Motor neuron (in vitro differentiated cells): ENCODE measurements at regions not wholly inside any gene's neighbourhood (a gene's known extent, or its start where the extent isn't known, plus 50 kb on each side); places are given as distances from the start of the nearest gene placed in this dataset.
"Not testable (repeated sequence)": the region's sequence is repeated elsewhere in the genome, so short reads cannot be mapped to it uniquely, and the experiment has no call there.

Source experiments
- ATAC-seq, 8 experiments: fragments of 200-7000 bp; cut with Tn5 transposase; replicated peaks in 6 of 8; 2 replicates each; pipeline ENCODE4 v1.8.0; 2021; ENCODE audit warnings: mild to moderate bottlenecking in 8 of 8, moderate library complexity in 8 of 8
- H3K27ac ChIP-seq, 2 donors: fragments of 250-450 bp; sonication (Bioruptor Pico); 2 replicates each; pipeline ENCODE4 v1.9.0; 2021; ENCODE audit warnings: antibody characterized with exemption in 2 of 2, mild to moderate bottlenecking in 2 of 2, moderate library complexity in 1 of 2
- H3K4me1 ChIP-seq, 2 donors: fragments of 250-450 bp; sonication (Bioruptor Pico); replicated peaks in 1 of 2; 2 replicates each; pipeline ENCODE4 v1.6.1; 2021; ENCODE audit warnings: antibody characterized with exemption in 2 of 2, mild to moderate bottlenecking in 2 of 2, moderate library complexity in 1 of 2
- H3K4me3 ChIP-seq, 5 donors: fragments of 250-450 bp; sonication (Bioruptor Pico); 2 replicates each; pipeline ENCODE4 v1.9.0; 2021; ENCODE audit warnings: antibody characterized with exemption in 5 of 5, mild to moderate bottlenecking in 5 of 5, moderate library complexity in 4 of 5
- WGBS, 10 experiments: fragments of 450-650 bp; shearing (Covaris generic); methylation state at CpG; one replicate each; pipeline ENCODE4 v1.0.0; 2022; 5-methylcytosine and 5-hydroxymethylcytosine counted together
- in situ Hi-C, 9 experiments: fragments of 400-800 bp; cut with MboI; loops; one replicate each; pipeline ENCODE4 v1.15.0; 2021; ENCODE audit warnings: low sequenced_read_pairs in 9 of 9, low pct_unique_long_range_greater_than_20kb in 2 of 9; ENCODE audit not compliant: unreplicated experiment in 9 of 9

DNA sequence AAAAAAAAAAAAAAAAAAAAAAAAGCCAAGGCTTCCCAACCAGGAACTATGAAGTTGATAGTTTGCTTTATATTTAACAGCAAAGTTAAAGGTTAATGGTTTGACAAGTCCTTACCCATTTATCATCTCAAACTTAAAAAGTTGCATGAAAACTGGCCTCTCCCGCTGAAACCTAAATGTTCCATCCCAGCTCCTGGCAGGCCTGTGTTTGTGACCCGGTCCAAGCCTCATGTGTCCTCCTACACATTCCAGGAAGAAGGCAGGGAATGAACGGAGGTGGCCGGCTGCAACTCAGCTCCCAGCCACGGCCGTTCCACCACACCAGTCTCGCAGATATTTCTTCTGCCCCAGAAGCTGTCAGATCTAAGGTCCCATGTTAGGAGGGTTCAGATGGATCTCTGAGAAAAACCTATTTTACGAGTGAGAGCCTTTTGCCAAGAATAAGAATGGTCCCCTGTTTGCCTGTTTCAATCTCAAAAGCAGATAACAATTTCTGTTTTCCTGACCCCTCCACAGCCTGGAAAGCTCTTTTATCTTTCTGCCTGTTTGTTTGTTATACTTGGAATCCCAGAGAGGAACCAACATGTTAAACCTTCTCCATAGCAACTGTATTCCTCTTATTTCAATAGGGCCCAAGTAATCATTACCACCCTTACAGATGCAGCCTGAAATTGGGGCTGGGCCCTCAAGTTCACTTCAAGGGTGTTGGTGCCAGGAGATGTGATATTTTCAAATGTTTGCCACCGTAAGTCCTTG lies 56.5 kb downstream of the KCTD12 start:
- Histone ChIP-seq H3K4me1 (peaks cover 0 to 13% of the 10 kb centered on the region in 2 donors), H3K4me3 (no peak overlapping the region), H3K27ac (no peak overlapping the region)
- 29 to 88% (median 44%) methylated on average over 1 to 7 of the region's 9 CpGs; no CpG with 5 or more reads in 1 of the 10 experiments for WGBS, 10 experiments
- in situ Hi-C loops: no loop called here
- peak in 2 of 8 experiments; percentile 15 to 70 for ATAC-seq

DNA sequence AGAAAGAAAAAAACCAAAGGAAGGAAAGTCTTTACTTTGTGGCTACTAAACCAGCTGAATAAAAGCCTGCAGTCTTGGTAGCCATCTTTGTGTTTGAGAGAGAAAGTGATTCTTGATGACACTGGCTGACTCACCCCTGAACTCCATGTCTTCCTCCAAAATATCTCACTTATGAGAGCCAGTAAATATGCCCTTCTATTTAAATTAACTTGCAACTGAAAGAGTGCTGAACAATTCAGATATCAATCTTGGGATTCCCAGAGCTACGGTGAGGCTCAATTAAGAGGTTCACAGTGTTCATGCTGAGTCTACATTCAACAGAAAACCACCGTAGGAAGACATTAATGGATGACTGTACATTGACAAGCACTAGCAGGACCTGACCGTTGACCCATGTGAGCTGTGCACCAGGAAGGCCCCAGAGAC lies 57.9 kb downstream of the KCTD12 start:
- H3K4me3 ChIP-seq: no peak overlapping the region
- 21 to 81% (median 55%) methylated on average over 1 to 3 of the region's 3 CpGs; no CpG with 5 or more reads in 4 of the 10 experiments for WGBS, 10 experiments
- H3K4me1 ChIP-seq: peaks cover 0 to 13% of the 10 kb centered on the region in 2 donors
- ATAC-seq: peak in 1 of 8 experiments; percentile 29
- no peak overlapping the region for H3K27ac ChIP-seq
- in situ Hi-C loops: no loop called here

- 86 to 100% (median 90%) methylated on average over 1 to 5 of the region's 5 CpGs; no CpG with 5 or more reads in 5 of the 10 experiments for WGBS, 10 experiments
- Histone ChIP-seq H3K4me1 (peaks cover 0 to 13% of the 10 kb centered on the region in 2 donors), H3K4me3 (no peak overlapping the region), H3K27ac (no peak overlapping the region)
- in situ Hi-C loops: no loop called here
- ATAC-seq: no peak
Measured at GRCh38 chr13:76826527-76826926, 59.7 kb downstream of the KCTD12 start.

GRCh38 chr13:76825430-76825829 lies 60.8 kb downstream of the KCTD12 start:
- ATAC-seq: no peak
- no CpG with 5 or more reads among the region's 1 CpG for WGBS, 10 experiments
- H3K4me1 ChIP-seq: peaks cover 0 to 13% of the 10 kb centered on the region in 2 donors

DNA sequence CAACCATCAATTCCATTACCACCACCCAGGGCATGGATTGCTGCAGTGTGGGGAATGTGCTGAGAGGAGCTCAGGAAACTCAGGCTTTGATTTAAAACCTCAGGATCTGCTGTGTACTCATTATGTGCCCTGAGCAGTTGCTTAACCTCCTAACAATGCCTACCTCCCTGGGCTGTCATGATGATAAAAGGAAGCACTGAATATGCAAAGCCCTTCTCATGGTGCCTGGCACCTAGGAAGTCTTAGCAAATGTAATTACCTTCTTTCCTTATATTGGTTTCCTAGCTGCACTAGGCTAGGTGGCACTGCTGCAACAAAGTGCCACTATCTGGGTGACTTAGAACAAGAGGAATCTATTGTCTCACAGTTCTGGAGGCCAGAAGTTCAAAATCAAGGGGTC lies 62.2 kb downstream of the KCTD12 start:
- peaks cover 0 to 4% of the 10 kb centered on the region in 2 donors for H3K4me1 ChIP-seq
- in situ Hi-C loops: no loop called here
- ATAC-seq: peak in 1 of 8 experiments; percentile 69
- no peak overlapping the region for H3K4me3 ChIP-seq
- H3K27ac ChIP-seq: no peak overlapping the region

More at GRCh38 chr13:76825430-76825829, 60.8 kb downstream of the KCTD12 start:
- in situ Hi-C loops: no loop called here
- no peak overlapping the region for H3K4me3 ChIP-seq
- no peak overlapping the region for H3K27ac ChIP-seq

DNA sequence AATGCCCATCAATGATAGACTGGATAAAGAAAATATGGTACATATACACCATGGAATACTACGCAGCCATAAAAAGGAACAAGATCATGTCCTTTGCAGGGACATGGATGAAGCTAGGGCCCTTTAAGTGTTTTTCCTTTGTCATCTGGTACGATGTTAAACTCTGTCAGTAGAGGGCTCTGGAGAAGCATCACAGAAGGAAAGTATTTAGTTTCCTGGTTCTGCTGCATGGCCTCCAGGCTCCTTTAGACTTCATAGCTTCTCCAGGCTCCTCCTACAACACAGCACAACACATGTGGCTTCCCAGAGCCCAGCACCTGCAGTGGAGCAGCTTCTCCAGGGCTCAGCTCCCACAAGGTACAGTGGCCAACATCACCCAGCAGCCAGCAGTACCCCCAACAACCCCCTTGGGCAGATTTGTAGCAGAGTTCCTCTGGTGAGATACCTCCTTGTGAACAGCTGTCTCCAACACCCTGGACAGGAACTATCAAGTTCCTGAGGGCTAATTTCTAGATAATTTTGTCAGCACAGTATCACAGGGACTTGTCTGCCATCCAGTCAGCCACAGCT lies 63.4 kb downstream of the KCTD12 start:
- H3K27ac ChIP-seq: no peak overlapping the region
- no peak overlapping the region for H3K4me3 ChIP-seq
- WGBS, 10 experiments: 0 to 100% (median 73%) methylated on average over 1 to 2 of the region's 2 CpGs; no CpG with 5 or more reads in 2 of the 10 experiments
- in situ Hi-C loops: no loop called here
- no peaks in the 10 kb centered on the region for H3K4me1 ChIP-seq
- peak in 3 of 8 experiments; percentile 80 to 89 (median 83) for ATAC-seq

- H3K27ac ChIP-seq, H3K4me3 ChIP-seq, H3K4me1 ChIP-seq, in situ Hi-C loops: not testable (repeated sequence)
- peak in 1 of 8 experiments; percentile 26 for ATAC-seq
- 0 to 100% (median 60%) methylated on average over 1 of the region's 1 CpG; no CpG with 5 or more reads in 5 of the 10 experiments for WGBS, 10 experiments
Measured at GRCh38 chr13:76821222-76821621, 65.0 kb downstream of the KCTD12 start.

- in situ Hi-C loops: no loop called here
- peak in 2 of 8 experiments; percentile 80 to 84 for ATAC-seq
- Histone ChIP-seq H3K27ac (no peak overlapping the region), H3K4me3 (no peak overlapping the region), H3K4me1 (peaks cover 0 to 5% of the 10 kb centered on the region in 2 donors)
- 50 to 100% (median 90%) methylated on average over 1 to 4 of the region's 4 CpGs; no CpG with 5 or more reads in 1 of the 10 experiments for WGBS, 10 experiments
Measured at GRCh38 chr13:76820759-76821158, 65.4 kb downstream of the KCTD12 start.

DNA sequence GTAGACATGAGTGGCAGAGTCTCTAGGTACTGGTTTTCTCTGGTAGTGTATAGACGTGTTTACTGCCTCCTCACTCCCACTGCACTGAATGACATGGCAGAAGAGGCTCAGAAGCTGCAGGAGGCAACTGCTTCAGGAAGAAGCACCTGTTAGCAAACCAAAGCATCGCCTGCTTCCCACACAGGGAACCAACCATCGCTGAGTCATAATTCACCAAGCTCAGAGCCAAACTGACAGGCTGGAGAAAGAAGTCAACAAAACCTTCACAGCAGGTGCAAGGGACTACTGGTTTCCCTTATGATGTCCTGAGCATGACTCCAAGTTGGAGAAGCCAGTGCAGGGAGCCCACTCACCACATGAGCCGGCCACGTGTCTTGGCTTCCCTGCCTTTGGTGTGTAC lies 69.8 kb downstream of the KCTD12 start:
- WGBS, 10 experiments: 17 to 87% (median 71%) methylated on average over 1 to 4 of the region's 5 CpGs; no CpG with 5 or more reads in 5 of the 10 experiments
- Histone ChIP-seq H3K4me3 (no peak overlapping the region), H3K27ac (no peak overlapping the region), H3K4me1 (peaks cover 0 to 5% of the 10 kb centered on the region in 2 donors)
- ATAC-seq: no peak
- in situ Hi-C loops: no loop called here

- H3K4me3 ChIP-seq: no peak overlapping the region
- no peak for ATAC-seq
- H3K4me1 ChIP-seq: peaks cover 0 to 5% of the 10 kb centered on the region in 2 donors
- in situ Hi-C loops: no loop called here
- 18 to 100% (median 78%) methylated on average over 1 to 2 of the region's 2 CpGs for WGBS, 10 experiments
- no peak overlapping the region for H3K27ac ChIP-seq
Measured at GRCh38 chr13:76815344-76815743, 70.9 kb downstream of the KCTD12 start.

GRCh38 chr13:76813891-76814290 lies 72.3 kb downstream of the KCTD12 start:
- in situ Hi-C loops: no loop called here
- no peak overlapping the region for H3K4me3 ChIP-seq
- H3K27ac ChIP-seq: no peak overlapping the region
- peaks cover 0 to 5% of the 10 kb centered on the region in 2 donors for H3K4me1 ChIP-seq
- peak in 1 of 8 experiments; percentile 11 for ATAC-seq

GRCh38 chr13:76813000-76813691 lies 73.1 kb downstream of the KCTD12 start:
- 11 to 94% (median 83%) methylated on average over 1 to 4 of the region's 4 CpGs; no CpG with 5 or more reads in 5 of the 10 experiments for WGBS, 10 experiments
- in situ Hi-C loops: no loop called here
- H3K27ac ChIP-seq: no peak overlapping the region
- ATAC-seq: no peak
- H3K4me1 ChIP-seq: peaks cover 0 to 5% of the 10 kb centered on the region in 2 donors
- H3K4me3 ChIP-seq: no peak overlapping the region
